ENCODE measurements at regions not wholly inside any gene's neighbourhood (a gene's known extent, or its start where the extent isn't known, plus 50 kb on each side); places are given as distances from the start of the nearest gene placed in this dataset.

- TF ChIP-seq POLR2AphosphoS5 (IDR thresholded peaks at IDR 0.05) (no peak), POLR2A (IDR thresholded peaks at IDR 0.05) (no peak), CTCF (IDR thresholded peaks at IDR 0.05 in 8 of 11, conservative IDR thresholded peaks at IDR 0.05 in 3 of 11) (no peak)
Measured at GRCh38 chr5:71953866-71954265, 153.4 kb upstream of the MAP1B start.

Data from spleen (tissue), 7 donors.